Transverse colon (tissue), 4 donors: ENCODE measurements at regions not wholly inside any gene's neighbourhood (a gene's known extent, or its start where the extent isn't known, plus 50 kb on each side); places are given as distances from the start of the nearest gene placed in this dataset.

Source experiments
- CTCF ChIP-seq, 5 experiments: fragments of 200-600 bp in 3 of 5; fragments of 450-650 bp in 2 of 5; sonication (generic) in 3 of 5; IDR thresholded peaks; 1 replicate in 2 of 5; 2 replicates in 3 of 5; pipeline ENCODE4 v1.5.1; 2016 to 2017; ENCODE audit warnings: antibody characterized with exemption in 5 of 5, inconsistent platforms in 3 of 5, mild to moderate bottlenecking in 2 of 5, moderate library complexity in 1 of 5
- POLR2A ChIP-seq: fragments of 450-650 bp; IDR thresholded peaks from one replicate; pipeline ENCODE4 v1.6.1; 2016; ENCODE audit warnings: antibody characterized with exemption, mild to moderate bottlenecking, moderate library complexity
- POLR2AphosphoS5 ChIP-seq, 3 donors: sonication (generic); formaldehyde crosslinking; IDR thresholded peaks; one replicate each; pipeline ENCODE4 v1.6.1; 2016; ENCODE audit warnings: antibody characterized with exemption in 3 of 3

GRCh38 chr5:116671211-116671736, 96.7 kb upstream of the SEMA6A start:
- TF ChIP-seq CTCF (IDR thresholded peaks at IDR 0.05): no peak
- TF ChIP-seq POLR2A: no peak
- TF ChIP-seq POLR2AphosphoS5 (IDR thresholded peaks at IDR 0.05): no peak
